NB4 (cell line): ENCODE measurements at regions not wholly inside any gene's neighbourhood (a gene's known extent, or its start where the extent isn't known, plus 50 kb on each side); places are given as distances from the start of the nearest gene placed in this dataset.

Experiments used
- MAX ChIP-seq: IDR thresholded peaks from 2 replicates; pipeline ENCODE4 v1.6.1; 2011; ENCODE audit warnings: low read depth, low read length
- MYC ChIP-seq: IDR thresholded peaks from 2 replicates; pipeline ENCODE4 v1.6.1; 2011; ENCODE audit warnings: low read depth, low read length
- POLR2A ChIP-seq: IDR thresholded peaks from 2 replicates; pipeline ENCODE4 v1.6.1; 2011; ENCODE audit warnings: mild to moderate bottlenecking; ENCODE audit not compliant: insufficient read length; ENCODE audit errors: extremely low read depth
- TF ChIP-seq, protein P1 (sequence below): IDR thresholded peaks from one replicate; pipeline ENCODE4 v1.5.1; 2012; ENCODE audit warnings: low read depth, low read length

DNA sequence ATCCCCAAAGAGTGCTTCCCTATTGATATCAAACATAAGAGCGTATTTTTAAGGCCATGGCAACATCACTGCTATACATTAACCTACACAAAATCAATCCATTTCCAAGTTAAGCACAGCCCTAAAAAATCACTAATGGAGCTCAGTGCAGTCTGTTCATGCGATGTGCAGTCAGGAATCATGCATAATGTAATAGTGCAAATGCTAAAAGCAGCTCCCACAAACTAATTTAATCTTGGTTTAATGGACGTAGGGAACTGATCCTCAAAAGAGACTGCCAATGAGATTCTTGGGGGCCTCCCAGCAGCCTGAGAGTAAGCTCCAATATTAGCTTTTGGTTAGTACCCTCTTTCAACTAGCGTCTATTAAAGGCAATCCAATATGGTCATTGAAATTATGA is 245.9 kb downstream of the TOX3 start:
- TF ChIP-seq, protein P1, sequence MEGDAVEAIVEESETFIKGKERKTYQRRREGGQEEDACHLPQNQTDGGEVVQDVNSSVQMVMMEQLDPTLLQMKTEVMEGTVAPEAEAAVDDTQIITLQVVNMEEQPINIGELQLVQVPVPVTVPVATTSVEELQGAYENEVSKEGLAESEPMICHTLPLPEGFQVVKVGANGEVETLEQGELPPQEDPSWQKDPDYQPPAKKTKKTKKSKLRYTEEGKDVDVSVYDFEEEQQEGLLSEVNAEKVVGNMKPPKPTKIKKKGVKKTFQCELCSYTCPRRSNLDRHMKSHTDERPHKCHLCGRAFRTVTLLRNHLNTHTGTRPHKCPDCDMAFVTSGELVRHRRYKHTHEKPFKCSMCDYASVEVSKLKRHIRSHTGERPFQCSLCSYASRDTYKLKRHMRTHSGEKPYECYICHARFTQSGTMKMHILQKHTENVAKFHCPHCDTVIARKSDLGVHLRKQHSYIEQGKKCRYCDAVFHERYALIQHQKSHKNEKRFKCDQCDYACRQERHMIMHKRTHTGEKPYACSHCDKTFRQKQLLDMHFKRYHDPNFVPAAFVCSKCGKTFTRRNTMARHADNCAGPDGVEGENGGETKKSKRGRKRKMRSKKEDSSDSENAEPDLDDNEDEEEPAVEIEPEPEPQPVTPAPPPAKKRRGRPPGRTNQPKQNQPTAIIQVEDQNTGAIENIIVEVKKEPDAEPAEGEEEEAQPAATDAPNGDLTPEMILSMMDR: no peak
- TF ChIP-seq POLR2A: no peak
- TF ChIP-seq MAX: no peak
- no peak for TF ChIP-seq MYC
